NCI-H82 treated with DMSO at 0.1 percent for 48 hours (cell line): ENCODE measurements at regions not wholly inside any gene's neighbourhood (a gene's known extent, or its start where the extent isn't known, plus 50 kb on each side); places are given as distances from the start of the nearest gene placed in this dataset.
"Not testable (repeated sequence)": the region's sequence is repeated elsewhere in the genome, so short reads cannot be mapped to it uniquely, and the experiment has no call there.

ENCODE experiments used
- DNase-seq: peaks from one replicate; lab custom pipeline; 2025; ENCODE audit not compliant: unreplicated experiment; lab: John Stamatoyannopoulos, UW

DNA sequence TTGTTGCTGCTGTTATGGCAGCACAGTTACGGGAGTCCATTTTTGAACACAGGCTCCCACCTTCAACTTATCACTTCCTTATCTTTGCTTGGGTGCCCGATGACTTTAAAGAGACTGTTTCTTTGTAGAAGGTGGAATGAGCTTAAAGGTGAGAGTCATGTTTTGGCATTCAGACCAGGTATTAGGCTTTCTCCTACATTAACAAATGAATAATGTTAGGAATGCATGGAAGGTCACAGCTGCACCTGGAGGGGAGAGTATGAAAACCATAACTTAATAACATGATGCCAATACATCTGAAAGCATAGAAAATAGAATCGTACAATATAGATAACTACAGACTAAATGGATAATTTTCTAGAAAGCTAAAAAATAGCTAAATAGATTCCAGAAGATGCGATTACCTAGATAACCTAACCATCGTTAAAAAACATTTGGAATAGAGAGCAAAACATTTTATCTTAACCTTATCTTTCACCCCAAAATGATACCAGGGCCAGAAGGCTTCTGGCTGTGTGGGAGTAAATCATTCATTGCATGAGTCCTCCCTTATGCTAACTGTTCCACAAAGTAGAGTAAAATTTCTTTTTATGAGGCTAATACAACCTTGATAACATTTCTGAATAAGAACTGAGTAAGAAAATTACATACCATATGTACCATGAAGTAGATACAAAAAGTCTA lies 126.2 kb upstream of the ADCY2 start:
- no peak for DNase-seq

DNA sequence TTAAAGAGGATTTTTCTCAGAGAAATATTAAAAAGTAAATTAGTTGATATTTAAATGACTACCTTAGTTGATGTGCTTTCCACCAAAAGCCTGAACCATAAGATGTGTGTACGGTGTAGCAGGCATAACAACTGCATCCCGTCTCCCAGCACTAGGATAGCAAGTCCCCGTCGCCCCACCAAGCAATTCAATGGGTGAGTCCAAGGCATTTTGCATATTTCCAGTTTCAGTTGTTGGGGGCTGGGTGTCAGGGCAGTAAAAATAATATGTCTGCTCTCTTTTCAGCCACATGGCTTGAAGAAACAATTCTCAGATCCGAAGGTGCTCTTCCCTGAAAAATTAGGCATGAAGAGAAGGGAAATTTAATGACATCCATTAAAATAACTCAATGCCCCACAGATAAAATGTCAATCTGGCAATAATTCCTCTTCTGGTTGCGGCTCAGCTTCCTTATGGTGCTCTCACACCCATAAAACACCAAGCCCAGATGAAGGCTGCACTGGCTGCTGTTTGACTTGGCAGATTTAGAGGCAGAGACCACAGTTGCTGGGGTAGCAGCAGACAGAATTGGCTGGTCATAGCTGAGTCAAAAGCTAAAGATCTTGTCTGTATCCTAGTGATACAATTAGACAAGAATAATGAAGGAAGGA lies 124.4 kb upstream of the ADCY2 start:
- DNase-seq: no peak

DNA sequence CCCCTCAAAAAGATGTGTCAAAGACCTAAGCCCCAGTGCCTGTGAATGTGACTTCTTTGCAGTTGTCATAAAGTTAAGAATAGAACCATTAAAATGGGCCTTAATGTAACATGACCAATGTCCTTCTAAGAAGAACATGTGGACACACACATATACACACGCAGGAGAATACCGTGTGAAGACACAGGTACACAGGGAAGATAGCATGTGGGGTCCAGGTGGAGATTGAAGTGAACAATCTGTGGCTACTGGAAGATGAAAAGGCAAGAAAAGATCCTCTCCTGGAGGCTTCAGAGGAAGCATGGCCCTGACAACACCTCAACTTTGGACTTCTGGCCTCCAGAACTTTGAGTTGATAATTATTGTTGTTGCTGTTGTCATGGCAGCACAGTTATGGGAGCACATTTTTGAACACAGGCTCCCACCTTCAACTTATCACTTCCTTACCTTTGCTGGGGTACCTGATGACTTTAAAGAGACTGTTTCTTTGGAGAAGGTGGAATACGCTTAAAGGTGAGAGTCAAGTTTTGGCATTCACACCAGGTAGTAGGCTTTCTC lies 123.5 kb upstream of the ADCY2 start:
- no peak for DNase-seq

DNA sequence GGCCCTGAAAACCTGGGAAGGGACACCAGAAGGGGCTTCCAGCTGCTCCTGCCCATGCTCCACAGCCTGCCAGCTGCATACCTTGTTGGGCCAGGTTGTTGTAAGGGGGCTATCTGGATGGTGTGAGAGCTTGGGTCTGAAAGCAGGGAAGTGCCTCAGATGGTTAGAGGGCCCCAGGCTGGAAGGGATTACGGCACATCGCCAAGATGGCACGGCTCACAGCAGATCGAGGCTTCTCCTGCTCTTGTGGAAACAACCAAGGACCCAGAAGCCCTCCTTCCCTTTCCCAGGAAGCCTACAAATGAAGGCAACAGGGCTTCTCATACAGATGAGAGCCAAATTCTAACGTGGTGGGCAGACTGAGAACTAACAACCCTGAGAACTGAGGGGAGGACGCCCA lies 121.7 kb upstream of the ADCY2 start:
- no peak for DNase-seq

DNA sequence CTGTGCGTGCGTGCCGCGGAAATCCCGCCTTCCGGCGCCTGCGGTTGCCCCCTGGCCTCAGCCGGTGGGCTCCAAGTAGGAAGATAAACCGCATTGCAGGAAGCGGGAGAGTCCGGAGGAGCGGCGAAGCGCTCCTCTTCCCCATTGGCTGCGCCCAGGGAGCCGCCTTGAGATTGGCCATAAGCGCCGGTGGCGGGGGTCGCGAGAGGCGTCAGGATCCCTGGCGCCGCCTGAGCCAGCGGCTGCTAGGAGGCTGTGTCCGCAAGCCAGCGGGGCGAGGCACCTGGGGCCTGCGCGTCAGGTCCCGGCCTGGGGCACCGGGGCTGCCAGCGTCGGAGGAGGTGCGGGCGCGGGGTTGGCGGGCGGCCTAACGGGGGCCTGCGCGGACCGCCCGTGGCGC lies 106.3 kb upstream of the ADCY2 start:
- not testable (repeated sequence) for DNase-seq

DNA sequence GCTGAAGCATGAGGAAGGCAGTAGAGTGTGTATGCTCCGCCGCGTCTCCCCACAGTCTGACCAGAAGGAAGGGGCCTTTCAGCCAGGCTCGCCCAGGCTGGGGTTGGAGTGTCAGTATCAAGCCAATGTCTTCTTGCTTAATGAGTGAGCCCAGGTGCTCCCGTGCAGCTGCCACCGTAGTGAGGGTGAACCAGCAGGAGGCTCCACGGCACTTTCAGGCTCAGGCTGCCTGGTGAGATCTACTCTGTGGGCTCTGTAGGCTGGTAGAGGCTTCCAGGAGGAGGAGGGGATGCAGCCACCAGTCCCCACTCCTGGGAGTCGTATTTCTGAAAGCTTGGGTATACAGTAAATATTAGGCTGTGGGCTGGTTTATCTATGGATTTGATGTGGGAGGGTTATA lies 98.1 kb upstream of the ADCY2 start:
- not testable (repeated sequence) for DNase-seq

DNA sequence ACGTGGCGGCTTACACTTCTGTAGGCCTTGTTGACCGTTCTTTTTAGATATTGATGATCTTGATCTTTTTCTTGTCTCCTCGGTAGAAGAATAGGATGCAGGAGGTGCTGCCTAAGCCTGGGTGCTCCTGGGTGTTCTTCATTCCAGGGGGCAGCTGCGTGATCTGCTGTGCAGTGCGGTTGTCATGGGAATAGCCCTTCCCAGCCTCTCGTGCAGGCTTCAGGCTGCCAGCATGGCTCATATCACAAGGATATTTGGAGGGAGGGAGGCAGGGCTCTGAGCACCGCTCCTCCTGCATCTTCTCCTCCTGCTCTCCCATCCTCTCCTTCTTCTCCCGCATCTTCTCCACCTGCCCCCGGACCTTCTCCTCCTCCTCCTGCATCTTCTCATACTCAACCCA lies 96.2 kb upstream of the ADCY2 start:
- DNase-seq: not testable (repeated sequence)

DNA sequence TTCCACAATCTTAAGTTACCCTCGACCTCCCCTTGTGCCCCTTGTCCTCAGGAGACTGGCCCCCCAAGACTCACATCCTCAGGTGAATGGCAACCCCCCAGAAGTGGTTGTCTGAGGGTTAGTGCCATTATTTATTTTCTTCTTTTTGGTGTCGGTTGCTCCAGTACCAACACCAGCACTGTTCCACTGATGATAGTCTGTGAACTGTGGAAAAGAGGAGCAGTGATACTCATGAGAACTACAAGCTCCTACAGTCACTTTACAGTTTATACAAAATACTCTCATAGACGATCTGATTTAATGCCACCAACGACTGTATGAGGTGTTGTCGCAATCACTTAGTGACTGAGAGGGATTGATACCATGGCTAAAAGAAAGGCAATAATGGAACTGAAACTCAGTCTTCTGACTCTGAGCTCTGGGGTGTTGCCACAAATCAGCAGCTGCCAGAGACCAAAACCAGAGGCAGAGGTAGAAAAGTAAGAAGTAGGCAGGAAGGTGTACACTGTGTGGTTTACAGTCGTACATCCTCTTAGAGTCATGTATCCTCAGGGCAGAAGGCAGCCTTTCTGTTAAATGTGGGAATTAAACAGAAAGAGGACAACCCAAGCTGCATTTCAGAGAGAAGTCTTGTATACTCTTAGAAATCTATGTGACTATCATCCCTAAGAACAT lies 90.8 kb upstream of the ADCY2 start:
- not testable (repeated sequence) for DNase-seq

DNA sequence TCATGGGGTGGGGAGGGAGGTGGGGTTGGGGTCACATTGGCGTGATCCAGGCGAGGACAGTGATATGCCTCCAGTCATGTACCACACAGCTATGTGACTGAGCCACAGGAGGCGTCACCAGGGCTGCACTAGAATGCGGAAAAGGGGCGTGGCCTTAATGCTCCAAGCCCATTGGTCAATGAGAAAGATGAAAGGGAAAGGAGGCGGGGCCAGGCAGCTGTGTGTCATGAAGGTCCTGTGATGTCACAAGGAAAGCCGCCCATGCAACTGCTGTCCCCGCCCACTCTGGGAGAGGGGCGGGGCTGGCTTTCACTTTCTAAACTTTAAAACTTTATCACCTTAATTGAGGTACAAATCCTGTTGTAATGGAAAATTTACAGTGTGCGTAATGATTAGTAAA lies 89.4 kb upstream of the ADCY2 start:
- DNase-seq: not testable (repeated sequence)

DNA sequence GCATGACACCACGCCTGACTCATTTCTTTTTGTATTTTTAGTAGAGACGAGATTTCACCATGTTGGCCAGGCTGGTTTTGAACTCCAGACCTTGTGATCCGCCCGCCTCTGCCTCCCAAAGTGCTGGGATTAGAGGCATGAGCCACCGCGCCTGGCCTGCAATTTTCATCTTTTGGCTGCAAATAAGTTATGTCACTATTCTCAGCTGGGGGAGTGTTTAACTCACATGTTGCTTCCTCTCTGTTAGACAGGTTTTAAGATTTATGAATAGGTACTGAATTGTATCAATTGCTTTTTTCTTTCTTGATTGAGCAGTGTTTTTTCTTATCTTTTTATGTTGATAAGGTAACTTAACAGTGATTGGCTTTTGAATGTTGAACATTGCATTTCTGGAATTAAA lies 88.2 kb upstream of the ADCY2 start:
- DNase-seq: not testable (repeated sequence)

DNA sequence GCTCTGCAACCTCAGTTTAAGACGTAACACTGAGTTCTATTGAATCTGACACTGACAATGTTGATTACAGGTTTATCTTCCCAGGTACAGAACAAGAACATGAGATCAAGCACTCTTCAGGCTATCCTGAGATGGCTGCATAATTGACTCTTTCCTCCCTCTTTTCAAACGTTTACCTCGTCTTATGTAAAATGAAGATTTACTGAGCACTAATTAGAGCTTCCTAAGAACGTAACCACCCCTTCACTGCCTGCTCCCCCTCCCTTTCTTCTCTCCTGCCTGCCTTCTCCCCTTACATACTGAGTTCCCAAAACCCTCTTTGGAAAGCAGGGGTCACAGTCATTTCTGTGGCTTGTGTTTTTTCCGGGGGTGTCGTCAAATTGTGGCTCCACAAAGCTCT lies 86.2 kb upstream of the ADCY2 start:
- DNase-seq: not testable (repeated sequence)

DNA sequence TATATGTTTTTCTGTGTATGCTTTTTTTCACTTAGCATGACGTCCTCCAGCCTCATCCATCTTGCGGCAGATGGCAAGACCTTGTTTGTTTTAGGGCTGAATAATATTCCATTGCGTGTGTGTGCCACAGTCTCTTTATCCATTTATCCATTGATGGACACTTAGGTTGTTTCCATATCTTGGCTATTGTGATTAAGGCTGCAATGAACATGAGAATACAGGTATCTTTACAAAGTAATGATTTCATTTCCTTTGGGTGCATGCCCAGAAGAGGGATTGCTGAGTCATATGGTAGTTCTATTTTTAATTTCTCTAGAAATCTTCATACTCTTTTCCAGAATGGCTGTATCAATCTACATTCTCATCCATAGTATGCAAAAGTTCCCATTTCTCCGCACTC lies 85.3 kb upstream of the ADCY2 start:
- DNase-seq: not testable (repeated sequence)

DNA sequence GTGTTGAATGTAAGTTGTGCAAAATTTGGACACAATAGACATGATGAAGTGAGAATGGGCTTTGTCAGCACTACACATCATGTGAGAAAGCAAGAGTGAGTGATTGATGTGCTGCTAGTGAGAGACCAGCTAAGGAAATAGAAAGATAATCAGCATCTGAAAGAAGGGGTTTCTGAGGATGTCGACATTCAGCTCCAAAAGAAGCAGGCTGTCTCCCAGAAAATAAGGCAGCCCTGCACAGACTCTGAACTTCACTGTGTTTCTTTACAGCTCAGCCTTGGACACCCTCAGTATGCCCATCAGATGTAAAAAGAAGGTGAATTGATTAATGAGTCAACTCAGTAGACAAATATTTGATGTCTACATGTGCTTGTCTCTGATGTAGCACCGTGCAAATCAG lies 80.8 kb upstream of the ADCY2 start:
- DNase-seq: no peak

DNA sequence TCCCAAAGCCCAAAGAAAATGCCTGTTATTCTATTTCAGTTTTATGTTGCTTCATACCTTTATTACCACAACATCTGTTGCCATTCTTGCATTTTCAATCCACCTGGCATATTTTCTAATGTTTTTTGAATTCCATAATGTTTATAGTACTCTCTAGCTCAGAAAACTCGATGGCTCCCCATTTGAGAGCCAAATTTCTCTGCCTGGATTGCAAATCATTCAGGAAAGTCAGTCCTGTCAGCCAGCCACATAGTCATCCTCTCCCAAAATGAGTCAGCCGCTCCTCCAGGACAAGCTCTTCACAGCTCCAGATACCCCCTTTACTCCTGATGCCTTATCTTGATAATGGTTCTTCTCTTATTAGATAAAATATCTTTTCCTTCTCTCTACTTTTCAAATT lies 78.2 kb upstream of the ADCY2 start:
- no peak for DNase-seq

DNA sequence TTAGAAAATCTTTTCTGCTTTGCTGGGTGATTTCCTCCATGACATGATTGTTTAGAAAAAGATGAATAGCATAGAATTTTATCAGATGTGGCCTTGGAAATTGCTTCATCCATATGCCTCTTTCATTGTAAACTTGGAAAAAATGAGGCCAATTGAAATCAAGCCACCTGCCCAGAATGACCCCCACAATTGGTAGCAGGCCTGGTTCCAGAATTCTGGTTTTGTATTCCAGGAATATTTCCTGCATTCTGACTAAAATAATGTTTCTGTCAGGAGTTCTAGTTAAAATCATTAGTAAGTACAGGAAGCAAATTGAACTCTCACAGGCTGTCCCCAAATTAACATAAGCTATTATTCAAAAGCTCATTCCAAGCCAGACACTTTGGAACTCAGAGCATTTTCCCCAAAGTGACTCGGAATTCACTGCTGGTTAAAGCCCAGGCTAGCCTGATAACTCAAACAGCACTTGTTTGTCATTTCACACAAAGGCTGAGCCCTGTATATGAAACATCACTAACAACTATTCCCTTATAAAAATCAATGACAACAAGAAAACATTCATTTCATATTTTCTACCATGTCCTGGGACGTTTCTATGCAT lies 75.1 kb upstream of the ADCY2 start:
- no peak for DNase-seq

DNA sequence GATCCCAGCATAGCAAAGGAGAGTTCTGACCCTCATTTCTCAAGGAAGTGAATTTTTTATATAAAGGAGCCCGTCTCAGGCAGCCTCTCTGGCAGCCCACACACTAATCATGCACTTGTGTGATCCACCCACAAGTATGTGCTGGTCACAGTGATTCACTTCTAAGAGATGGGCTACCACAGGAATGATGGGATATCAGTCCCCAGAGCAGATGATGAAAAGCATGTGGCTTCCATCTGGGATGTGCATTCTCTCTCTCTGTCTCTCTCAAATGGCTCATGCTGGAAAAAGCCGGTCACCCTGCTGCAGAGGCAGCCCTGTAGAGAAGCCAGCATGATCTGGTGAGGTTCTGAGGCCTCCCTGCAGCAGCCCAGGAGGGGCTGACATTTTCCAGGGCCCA lies 74.2 kb upstream of the ADCY2 start:
- no peak for DNase-seq

DNA sequence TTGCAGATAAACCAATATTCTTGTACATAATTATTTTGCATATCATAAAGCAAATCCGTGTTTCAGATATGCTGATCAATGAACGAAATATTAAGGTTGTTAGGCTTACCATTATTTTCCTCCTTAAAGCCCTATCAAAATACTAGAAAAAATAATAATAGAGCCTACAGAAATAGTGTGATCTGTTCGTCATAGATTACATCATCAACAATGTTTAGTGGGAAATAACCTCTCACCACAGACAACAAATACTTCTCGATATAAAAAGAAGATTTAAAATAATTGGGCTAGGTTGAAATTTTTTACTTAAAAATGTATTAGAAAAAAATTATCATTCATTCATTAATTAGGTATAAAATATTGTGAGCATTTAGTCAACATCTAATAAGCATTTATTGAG lies 71.0 kb upstream of the ADCY2 start:
- DNase-seq: no peak

DNA sequence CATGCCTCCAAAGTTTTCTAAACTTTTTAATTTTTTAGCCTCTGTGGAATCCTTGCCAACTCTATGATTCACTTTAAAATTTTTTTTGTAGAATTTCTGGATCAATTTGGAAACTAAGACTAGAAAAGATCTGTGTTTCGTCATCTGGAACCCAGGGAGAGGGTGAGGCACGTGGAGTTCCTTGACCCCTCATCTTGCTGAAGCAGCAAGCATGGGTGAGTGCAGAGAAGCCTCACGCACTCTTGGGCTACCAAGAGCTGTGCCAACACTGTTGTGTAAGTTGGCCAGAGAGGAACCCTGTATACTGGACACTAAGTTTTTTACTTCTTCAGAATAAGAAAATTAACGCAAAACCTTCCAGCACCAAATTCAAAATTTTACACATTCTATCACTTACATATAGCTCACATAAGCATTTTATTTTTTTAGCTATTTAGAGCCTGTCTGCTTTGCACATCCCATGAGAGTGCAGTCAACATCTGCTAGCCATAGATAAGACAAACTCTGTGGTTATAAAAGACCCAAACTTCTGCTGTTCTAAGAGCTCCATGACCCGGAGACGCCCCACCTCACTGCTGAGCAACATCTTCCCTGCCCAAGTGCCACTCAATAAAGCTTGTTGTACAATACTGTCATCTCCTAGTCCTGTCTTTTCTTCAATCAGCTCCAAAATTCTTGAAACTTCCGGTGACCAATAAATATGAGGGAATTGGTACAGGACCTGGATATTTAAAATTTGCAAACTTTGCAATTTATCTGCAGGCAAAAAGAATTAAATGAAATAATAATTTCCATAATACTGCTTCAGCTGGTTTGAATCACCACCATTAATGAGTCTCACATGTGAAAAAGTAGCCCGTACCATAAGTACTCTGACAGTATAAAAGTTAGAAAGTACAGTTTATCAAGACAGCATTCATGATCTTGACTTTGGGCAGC lies 69.7 kb upstream of the ADCY2 start:
- DNase-seq: no peak

DNA sequence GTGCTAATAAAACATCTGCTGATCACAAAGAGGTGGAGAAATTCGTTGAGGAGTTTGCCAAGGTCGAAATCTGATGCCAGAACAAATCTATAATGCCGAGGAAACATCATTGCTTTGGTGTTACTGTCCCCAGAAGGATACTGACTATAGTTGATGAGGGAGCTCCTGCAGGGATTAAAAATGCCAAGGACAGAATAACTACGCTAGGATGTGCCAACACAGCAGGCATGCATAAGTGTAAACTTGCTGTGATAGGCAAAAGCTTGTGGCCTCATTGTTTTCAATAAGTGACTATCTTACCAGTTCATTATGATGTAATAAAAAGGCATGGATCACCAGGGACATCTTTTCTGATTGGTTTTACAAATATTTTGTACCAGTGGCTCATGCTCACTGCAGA lies 66.8 kb upstream of the ADCY2 start:
- DNase-seq: no peak

DNA sequence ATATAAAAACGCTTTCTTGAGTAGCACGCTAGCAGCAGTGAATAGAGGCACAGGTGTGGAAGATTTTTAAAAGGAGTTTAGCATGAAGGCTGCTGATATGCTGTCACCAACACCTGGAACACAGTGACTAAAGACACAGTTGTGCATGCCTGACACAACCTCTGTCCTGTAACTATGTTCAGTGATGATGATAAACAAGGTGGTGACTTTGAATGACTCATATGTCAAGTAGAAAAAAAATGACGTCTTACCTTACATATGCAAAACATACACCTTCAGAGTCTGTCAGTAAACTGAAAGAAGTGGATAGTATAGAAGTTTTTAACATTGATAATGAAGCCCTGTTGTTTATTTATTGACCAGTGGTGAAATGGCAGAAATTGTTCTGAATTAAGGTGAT lies 66.2 kb upstream of the ADCY2 start:
- DNase-seq: no peak

DNA sequence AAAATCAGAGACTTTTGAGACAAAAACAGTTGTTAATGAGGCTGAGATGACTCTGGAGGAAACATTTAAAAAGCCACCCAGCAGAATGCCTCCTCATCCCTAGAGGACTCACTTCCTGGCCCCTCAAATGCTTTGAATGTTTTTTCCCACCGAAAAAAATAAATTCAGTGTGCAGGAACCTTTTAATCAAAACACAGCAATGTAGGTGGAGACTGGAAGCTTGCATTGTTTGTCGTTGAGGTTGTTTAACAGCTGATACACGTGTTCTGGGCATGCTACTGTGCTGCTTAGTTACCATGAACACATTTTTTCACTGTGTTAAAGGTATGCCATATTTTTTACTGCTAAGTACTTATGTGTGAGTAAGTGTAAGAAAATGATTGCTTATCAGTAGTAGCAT lies 65.7 kb upstream of the ADCY2 start:
- no peak for DNase-seq
